GM12892 (cell line): ENCODE measurements at regions not wholly inside any gene's neighbourhood (a gene's known extent, or its start where the extent isn't known, plus 50 kb on each side); places are given as distances from the start of the nearest gene placed in this dataset.

Experiments
- DNase-seq: peaks from one replicate; pipeline ENCODE4 v3.0.0; 2011; ENCODE audit not compliant: insufficient read length
- FAIRE-seq: peaks from 2 replicates; lab custom pipeline; 2011; peaks lifted over from hg19 to GRCh38; lab: Jason Lieb, UNC
- POLR2A ChIP-seq: IDR thresholded peaks from 2 replicates; pipeline ENCODE4 v1.6.1; 2011; ENCODE audit warnings: low read depth, low read length, control low read depth
- POLR2AphosphoS5 ChIP-seq: IDR thresholded peaks from 2 replicates; pipeline ENCODE4 v1.6.1; 2011; ENCODE audit warnings: low read depth, low read length, control low read depth
- TAF1 ChIP-seq: IDR thresholded peaks from 2 replicates; pipeline ENCODE4 v1.6.1; 2011; ENCODE audit warnings: low read depth, mild to moderate bottlenecking, control low read depth, low read length, borderline replicate concordance

- DNase-seq (no peak), FAIRE-seq (no peak)
- TF ChIP-seq POLR2AphosphoS5 (no peak), TAF1 (no peak), POLR2A (no peak)
Observed at GRCh38 chr2:104786821-104787220, 67.1 kb upstream of the POU3F3 start.

DNA sequence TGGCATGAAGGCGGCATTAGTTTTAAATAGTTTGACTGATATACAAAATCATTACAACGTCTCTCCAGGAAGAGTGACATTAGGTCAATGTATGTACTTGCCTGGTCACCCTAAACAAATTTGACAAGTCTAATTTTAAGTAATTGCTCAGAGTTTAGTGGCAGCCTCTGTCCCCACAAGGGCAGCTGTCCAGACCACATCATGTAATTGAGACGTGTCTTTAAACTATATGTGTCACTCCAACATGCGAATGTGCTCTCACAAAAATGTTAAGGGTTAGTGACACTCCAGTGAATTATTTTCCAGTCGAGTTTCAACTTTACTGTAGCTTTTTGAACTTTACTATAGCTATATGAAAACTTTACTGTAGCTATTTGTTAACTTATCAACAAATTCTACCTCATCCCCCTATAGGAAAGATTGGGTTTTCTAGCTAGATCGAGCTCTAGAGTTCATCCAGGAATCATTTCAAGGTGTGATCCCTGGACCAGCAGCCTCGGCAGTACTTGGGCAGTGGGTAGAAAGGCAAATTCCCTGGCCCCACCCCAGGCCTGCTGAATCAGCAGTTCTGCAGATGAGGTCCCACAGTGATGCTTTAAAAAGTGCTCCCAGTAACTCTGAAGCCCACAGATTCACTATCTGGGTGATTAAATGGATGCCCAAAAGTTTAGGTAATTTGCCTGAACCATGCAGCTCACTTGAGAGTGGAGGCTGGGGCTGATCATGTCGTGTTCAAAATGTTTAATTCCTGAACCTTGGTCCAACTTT is 66.4 kb upstream of the POU3F3 start:
- no peak for DNase-seq
- TF ChIP-seq POLR2AphosphoS5 (no peak), POLR2A (no peak), TAF1 (no peak)
- FAIRE-seq, result no peak

- DNase-seq, result no peak
- no peak for FAIRE-seq
- TF ChIP-seq TAF1 (no peak), POLR2AphosphoS5 (no peak), POLR2A (no peak)
Observed at GRCh38 chr2:104788742-104789455, 65.0 kb upstream of the POU3F3 start.

- TF ChIP-seq TAF1 (no peak), POLR2A (no peak), POLR2AphosphoS5 (no peak)
- no peak for DNase-seq
- FAIRE-seq, result no peak
Observed at GRCh38 chr2:104790100-104790811, 63.7 kb upstream of the POU3F3 start.

- FAIRE-seq (no peak), DNase-seq (no peak)
- TF ChIP-seq POLR2A (no peak), TAF1 (no peak), POLR2AphosphoS5 (no peak)
Observed at GRCh38 chr2:104790901-104791495, 62.9 kb upstream of the POU3F3 start.

GRCh38 chr2:104793966-104794365 is 59.9 kb upstream of the POU3F3 start:
- no peak for FAIRE-seq

GRCh38 chr2:104794441-104794840 is 59.5 kb upstream of the POU3F3 start:
- no peak for FAIRE-seq
- TF ChIP-seq TAF1, result no peak
- no peak for TF ChIP-seq POLR2A
- TF ChIP-seq POLR2AphosphoS5, result no peak
- no peak for DNase-seq

More at GRCh38 chr2:104793966-104794365, 59.9 kb upstream of the POU3F3 start:
- TF ChIP-seq POLR2AphosphoS5 (no peak), TAF1 (no peak), POLR2A (no peak)
- DNase-seq, result no peak
